Spinal cord (tissue), 9 donors: ENCODE measurements at regions not wholly inside any gene's neighbourhood (a gene's known extent, or its start where the extent isn't known, plus 50 kb on each side); places are given as distances from the start of the nearest gene placed in this dataset.
A peak's percentile ranks its signal among the peaks of the same experiment; 100 is the strongest.

Experiments used
- DNase-seq, 6 donors: peaks; one replicate each; pipeline versions ENCODE4 v3.0.0 to v3.0.0-alpha.2; 2013 to 2015; ENCODE audit warnings: low spot score in 6 of 6, low read depth in 4 of 6
- H3K27ac ChIP-seq: one replicate; pipeline ENCODE4 v1.5.1; 2013; ENCODE audit warnings: low read depth, low read length, control low read depth
- H3K27me3 ChIP-seq: one replicate; pipeline ENCODE4 v1.6.1; 2013; ENCODE audit warnings: low read length; ENCODE audit not compliant: control insufficient read depth, insufficient read depth
- H3K36me3 ChIP-seq: one replicate; pipeline ENCODE4 v1.6.1; 2013; ENCODE audit warnings: low read length; ENCODE audit not compliant: control insufficient read depth, insufficient read depth
- H3K4me1 ChIP-seq: one replicate; pipeline ENCODE4 v1.6.1; 2013; ENCODE audit warnings: low read length; ENCODE audit not compliant: control insufficient read depth, insufficient read depth
- H3K4me3 ChIP-seq: one replicate; pipeline ENCODE4 v1.5.1; 2013; ENCODE audit warnings: low read depth, low read length, control low read depth
- H3K9me3 ChIP-seq: one replicate; pipeline ENCODE4 v1.6.1; 2013; ENCODE audit warnings: low read length; ENCODE audit not compliant: control insufficient read depth, insufficient read depth
- WGBS: methylation state at CpG from one replicate; pipeline ENCODE4 v1.1.5; 2013; ENCODE audit warnings: missing lambda C conversion rate; ENCODE audit not compliant: insufficient coverage; 5-methylcytosine and 5-hydroxymethylcytosine counted together
- donor health status: healthy.

DNA sequence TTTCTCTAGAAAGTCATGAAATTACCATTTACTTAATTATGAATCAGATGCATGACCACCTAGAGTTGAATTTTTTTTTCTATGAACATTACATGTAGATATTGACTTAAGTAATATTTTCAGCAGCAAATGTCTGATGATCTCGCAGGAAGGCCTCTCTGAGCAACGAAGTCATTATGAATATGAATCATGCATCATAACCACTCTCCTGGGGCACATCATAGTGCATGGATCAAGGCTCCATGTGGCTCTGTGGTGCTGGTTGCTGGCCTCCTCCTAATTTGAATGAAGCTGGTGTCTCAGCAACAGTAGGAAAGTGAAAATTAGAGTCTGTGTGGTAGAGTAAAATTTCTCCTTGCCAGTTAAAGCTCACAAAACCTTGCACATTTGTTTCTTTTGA is 121.4 kb upstream of the INHBA start:
- Histone ChIP-seq H3K27me3 (no peaks in the 10 kb centered on the region), H3K4me1 (no peaks in the 10 kb centered on the region), H3K4me3 (no peak overlapping the region), H3K36me3 (no peaks in the 10 kb centered on the region), H3K9me3 (no peaks in the 10 kb centered on the region), H3K27ac (no peak overlapping the region)
- no CpG with 5 or more reads among the region's 2 CpGs for WGBS
- peak in 1 of 6 donors; percentile 65 for DNase-seq

- DNase-seq: no peak
- WGBS: no CpG with 5 or more reads among the region's 1 CpG
- Histone ChIP-seq H3K36me3 (no peaks in the 10 kb centered on the region), H3K27me3 (no peaks in the 10 kb centered on the region), H3K4me1 (no peaks in the 10 kb centered on the region), H3K27ac (no peak overlapping the region), H3K4me3 (no peak overlapping the region), H3K9me3 (no peaks in the 10 kb centered on the region)
Measured at GRCh38 chr7:41822259-41822817, 119.4 kb upstream of the INHBA start.

GRCh38 chr7:41821521-41822213 is 118.8 kb upstream of the INHBA start:
- Histone ChIP-seq H3K9me3 (no peaks in the 10 kb centered on the region), H3K36me3 (no peaks in the 10 kb centered on the region), H3K27me3 (no peaks in the 10 kb centered on the region), H3K4me1 (no peaks in the 10 kb centered on the region), H3K27ac (no peak overlapping the region), H3K4me3 (no peak overlapping the region)
- no peak for DNase-seq
- no CpG with 5 or more reads among the region's 3 CpGs for WGBS

- Histone ChIP-seq H3K9me3 (no peaks in the 10 kb centered on the region), H3K4me1 (no peaks in the 10 kb centered on the region), H3K27ac (no peak overlapping the region), H3K36me3 (no peaks in the 10 kb centered on the region), H3K4me3 (no peak overlapping the region), H3K27me3 (no peaks in the 10 kb centered on the region)
- no peak for DNase-seq
- 100% methylated on average over 1 of the region's 2 CpGs for WGBS
Measured at GRCh38 chr7:41820111-41820671, 117.3 kb upstream of the INHBA start.

DNA sequence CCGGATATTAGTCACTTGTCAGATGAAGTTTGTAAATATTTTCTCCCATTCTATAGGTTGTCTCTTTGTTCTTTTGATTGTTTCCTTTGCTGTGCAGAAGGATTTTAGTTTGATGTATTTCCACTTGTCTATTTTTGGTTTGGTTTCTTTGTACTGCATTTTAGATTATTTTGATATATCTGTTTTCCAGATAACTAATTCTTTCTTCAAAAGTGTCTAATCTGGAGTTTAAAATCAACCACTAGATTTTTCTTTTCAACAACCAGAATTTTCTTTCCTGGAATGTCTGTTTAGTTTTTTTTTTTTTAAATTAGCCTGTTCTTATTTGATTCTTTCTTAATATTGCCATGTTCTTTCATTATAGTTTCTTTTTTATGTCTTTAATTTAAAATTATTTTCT is 116.8 kb upstream of the INHBA start:
- H3K27me3 ChIP-seq: no peaks in the 10 kb centered on the region
- no peaks in the 10 kb centered on the region for H3K4me1 ChIP-seq
- H3K36me3 ChIP-seq: no peaks in the 10 kb centered on the region
- H3K9me3 ChIP-seq: no peaks in the 10 kb centered on the region
- H3K4me3 ChIP-seq: no peak overlapping the region
- WGBS: no CpG with 5 or more reads among the region's 1 CpG
- no peak for DNase-seq
- no peak overlapping the region for H3K27ac ChIP-seq

GRCh38 chr7:41818765-41819398 is 116.0 kb upstream of the INHBA start:
- Histone ChIP-seq H3K4me3 (no peak overlapping the region), H3K27me3 (no peaks in the 10 kb centered on the region), H3K36me3 (no peaks in the 10 kb centered on the region), H3K4me1 (no peaks in the 10 kb centered on the region), H3K9me3 (no peaks in the 10 kb centered on the region), H3K27ac (no peak overlapping the region)
- no CpG with 5 or more reads among the region's 1 CpG for WGBS
- no peak for DNase-seq

GRCh38 chr7:41817386-41817785 is 114.5 kb upstream of the INHBA start:
- H3K4me3 ChIP-seq: no peak overlapping the region
- H3K9me3 ChIP-seq: no peaks in the 10 kb centered on the region
- 83% methylated on average over 1 of the region's 2 CpGs for WGBS
- H3K27ac ChIP-seq: no peak overlapping the region
- DNase-seq: no peak
- H3K4me1 ChIP-seq: no peaks in the 10 kb centered on the region
- H3K36me3 ChIP-seq: no peaks in the 10 kb centered on the region
- no peaks in the 10 kb centered on the region for H3K27me3 ChIP-seq

DNA sequence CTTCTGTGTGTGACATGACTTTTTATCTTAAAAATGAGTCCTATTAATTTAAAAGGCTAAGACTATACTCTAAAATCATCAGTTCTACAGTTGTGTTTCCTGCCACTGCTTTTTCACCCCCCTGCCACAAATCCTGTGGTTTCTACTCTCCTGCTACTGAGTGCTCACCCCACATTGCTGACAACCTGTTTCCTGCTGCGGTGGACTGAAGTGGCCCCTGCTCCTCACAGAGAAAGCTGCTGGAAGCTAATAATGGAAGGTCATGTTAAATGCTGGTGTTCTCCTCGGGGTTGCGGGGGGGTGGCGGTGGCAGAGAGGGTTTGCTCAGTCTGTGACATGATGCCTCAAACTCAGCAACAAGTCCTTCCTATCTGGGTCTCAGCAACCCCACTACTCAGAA is 113.2 kb upstream of the INHBA start:
- H3K36me3 ChIP-seq: no peaks in the 10 kb centered on the region
- no peaks in the 10 kb centered on the region for H3K27me3 ChIP-seq
- H3K4me1 ChIP-seq: no peaks in the 10 kb centered on the region
- H3K9me3 ChIP-seq: no peaks in the 10 kb centered on the region
- WGBS: no CpG with 5 or more reads among the region's 4 CpGs
- H3K27ac ChIP-seq: no peak overlapping the region
- H3K4me3 ChIP-seq: no peak overlapping the region
- no peak for DNase-seq

GRCh38 chr7:41814888-41815287 is 112.0 kb upstream of the INHBA start:
- no peaks in the 10 kb centered on the region for H3K4me1 ChIP-seq
- no peak for DNase-seq
- H3K4me3 ChIP-seq: no peak overlapping the region
- no peaks in the 10 kb centered on the region for H3K9me3 ChIP-seq
- H3K27ac ChIP-seq: no peak overlapping the region
- H3K36me3 ChIP-seq: no peaks in the 10 kb centered on the region
- 68% methylated on average over 4 of the region's 4 CpGs for WGBS
- H3K27me3 ChIP-seq: no peaks in the 10 kb centered on the region

- Histone ChIP-seq H3K27ac (no peak overlapping the region), H3K36me3 (no peaks in the 10 kb centered on the region), H3K4me3 (no peak overlapping the region), H3K4me1 (no peaks in the 10 kb centered on the region), H3K27me3 (no peaks in the 10 kb centered on the region), H3K9me3 (no peaks in the 10 kb centered on the region)
- WGBS: no CpG with 5 or more reads among the region's 2 CpGs
- no peak for DNase-seq
Measured at GRCh38 chr7:41813286-41813685, 110.4 kb upstream of the INHBA start.
